B cell (primary cell): ENCODE measurements at regions not wholly inside any gene's neighbourhood (a gene's known extent, or its start where the extent isn't known, plus 50 kb on each side); places are given as distances from the start of the nearest gene placed in this dataset.

ENCODE experiments used
- EZH2 ChIP-seq: IDR thresholded peaks from 2 replicates; pipeline ENCODE4 v1.6.1; 2012; ENCODE audit warnings: borderline replicate concordance, low read depth, mild to moderate bottlenecking, moderate library complexity, low read length; ENCODE audit not compliant: insufficient read depth, poor library complexity, severe bottlenecking
- TF ChIP-seq, protein P1 (sequence below): fragments of 200-600 bp; IDR thresholded peaks from one replicate; pipeline ENCODE4 v1.8.0; 2022; ENCODE audit warnings: antibody characterized with exemption, mild to moderate bottlenecking

DNA sequence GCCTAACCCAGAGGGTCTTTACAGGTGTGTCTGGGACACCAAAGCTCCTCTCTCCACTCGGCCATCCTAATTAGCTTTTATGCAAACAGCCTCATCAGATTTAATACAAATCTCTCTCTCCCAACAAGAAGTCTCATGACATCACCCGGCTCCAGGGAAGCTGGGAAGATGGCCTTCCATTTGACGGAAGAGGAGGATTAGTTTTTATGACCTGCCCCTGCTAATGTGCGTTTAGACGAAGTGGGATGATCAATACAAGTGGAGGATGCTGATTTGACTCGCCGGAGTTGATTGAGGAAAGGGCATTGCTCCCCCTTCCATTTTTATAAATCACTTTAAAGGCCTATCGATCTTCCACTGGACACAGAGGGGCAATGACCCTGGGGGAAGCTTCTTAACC is 239.2 kb downstream of the BCL11B start:
- TF ChIP-seq, protein P1, sequence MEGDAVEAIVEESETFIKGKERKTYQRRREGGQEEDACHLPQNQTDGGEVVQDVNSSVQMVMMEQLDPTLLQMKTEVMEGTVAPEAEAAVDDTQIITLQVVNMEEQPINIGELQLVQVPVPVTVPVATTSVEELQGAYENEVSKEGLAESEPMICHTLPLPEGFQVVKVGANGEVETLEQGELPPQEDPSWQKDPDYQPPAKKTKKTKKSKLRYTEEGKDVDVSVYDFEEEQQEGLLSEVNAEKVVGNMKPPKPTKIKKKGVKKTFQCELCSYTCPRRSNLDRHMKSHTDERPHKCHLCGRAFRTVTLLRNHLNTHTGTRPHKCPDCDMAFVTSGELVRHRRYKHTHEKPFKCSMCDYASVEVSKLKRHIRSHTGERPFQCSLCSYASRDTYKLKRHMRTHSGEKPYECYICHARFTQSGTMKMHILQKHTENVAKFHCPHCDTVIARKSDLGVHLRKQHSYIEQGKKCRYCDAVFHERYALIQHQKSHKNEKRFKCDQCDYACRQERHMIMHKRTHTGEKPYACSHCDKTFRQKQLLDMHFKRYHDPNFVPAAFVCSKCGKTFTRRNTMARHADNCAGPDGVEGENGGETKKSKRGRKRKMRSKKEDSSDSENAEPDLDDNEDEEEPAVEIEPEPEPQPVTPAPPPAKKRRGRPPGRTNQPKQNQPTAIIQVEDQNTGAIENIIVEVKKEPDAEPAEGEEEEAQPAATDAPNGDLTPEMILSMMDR = no peak
- no peak for TF ChIP-seq EZH2
